Duodenal mucosa (tissue), 2 donors: ENCODE measurements at regions not wholly inside any gene's neighbourhood (a gene's known extent, or its start where the extent isn't known, plus 50 kb on each side); places are given as distances from the start of the nearest gene placed in this dataset.

Experiments used
- H3K27ac ChIP-seq: one replicate; pipeline ENCODE4 v1.7.0; 2013; ENCODE audit warnings: low read depth, low read length
- H3K27me3 ChIP-seq, 2 donors: one replicate each; pipeline ENCODE4 v1.7.0; 2013; ENCODE audit warnings: low read length in 2 of 2, control low read depth in 1 of 2; ENCODE audit not compliant: insufficient read depth in 2 of 2, control insufficient read depth in 1 of 2
- H3K36me3 ChIP-seq, 2 donors: one replicate each; pipeline ENCODE4 v1.7.0; 2013; ENCODE audit warnings: low read length in 2 of 2, control low read depth in 1 of 2; ENCODE audit not compliant: insufficient read depth in 2 of 2, control insufficient read depth in 1 of 2
- H3K4me1 ChIP-seq, 2 donors: one replicate each; pipeline ENCODE4 v1.7.0; 2013; ENCODE audit warnings: low read length in 2 of 2, control low read depth in 1 of 2; ENCODE audit not compliant: insufficient read depth in 2 of 2, control insufficient read depth in 1 of 2
- H3K4me3 ChIP-seq, 2 donors: one replicate each; pipeline ENCODE4 v1.7.0; 2013; ENCODE audit warnings: low read length in 2 of 2, low read depth in 1 of 2
- H3K9ac ChIP-seq, 2 donors: one replicate each; pipeline ENCODE4 v1.7.0; 2013; ENCODE audit warnings: low read length in 2 of 2, low read depth in 1 of 2
- H3K9me3 ChIP-seq, 2 donors: one replicate each; pipeline ENCODE4 v1.7.0; 2013; ENCODE audit warnings: low read length in 2 of 2, control low read depth in 1 of 2; ENCODE audit not compliant: control insufficient read depth in 1 of 2

- peaks cover 0 to 5% of the 10 kb centered on the region in 2 donors for H3K9me3 ChIP-seq
- H3K4me3 ChIP-seq, result no peak overlapping the region
- no peaks in the 10 kb centered on the region for H3K4me1 ChIP-seq
- no peak overlapping the region for H3K9ac ChIP-seq
- H3K36me3 ChIP-seq, result no peaks in the 10 kb centered on the region
- H3K27ac ChIP-seq, result no peak overlapping the region
- no peaks in the 10 kb centered on the region for H3K27me3 ChIP-seq
Observed at GRCh38 chr3:28905798-28906197, 375.1 kb upstream of the RBMS3 start.

- Histone ChIP-seq H3K4me3 (no peak overlapping the region), H3K9ac (no peak overlapping the region), H3K9me3 (peaks cover 0 to 5% of the 10 kb centered on the region in 2 donors), H3K36me3 (no peaks in the 10 kb centered on the region), H3K27me3 (no peaks in the 10 kb centered on the region), H3K27ac (no peak overlapping the region), H3K4me1 (no peaks in the 10 kb centered on the region)
Observed at GRCh38 chr3:28906561-28907310, 374.1 kb upstream of the RBMS3 start.

GRCh38 chr3:28907616-28908015 is 373.3 kb upstream of the RBMS3 start:
- Histone ChIP-seq H3K9ac (no peak overlapping the region), H3K4me1 (no peaks in the 10 kb centered on the region), H3K4me3 (no peak overlapping the region), H3K9me3 (peaks cover 0 to 5% of the 10 kb centered on the region in 2 donors), H3K36me3 (no peaks in the 10 kb centered on the region), H3K27me3 (no peaks in the 10 kb centered on the region), H3K27ac (no peak overlapping the region)

- Histone ChIP-seq H3K27ac (no peak overlapping the region), H3K4me3 (no peak overlapping the region)
Observed at GRCh38 chr3:28912120-28912885, 368.6 kb upstream of the RBMS3 start.

GRCh38 chr3:28915741-28916500 is 364.9 kb upstream of the RBMS3 start:
- H3K36me3 ChIP-seq, result no peaks in the 10 kb centered on the region
- no peak overlapping the region for H3K9ac ChIP-seq
- no peaks in the 10 kb centered on the region for H3K9me3 ChIP-seq
- no peaks in the 10 kb centered on the region for H3K27me3 ChIP-seq
- H3K4me3 ChIP-seq, result no peak overlapping the region
- no peaks in the 10 kb centered on the region for H3K4me1 ChIP-seq
- H3K27ac ChIP-seq, result no peak overlapping the region

More at GRCh38 chr3:28912120-28912885, 368.6 kb upstream of the RBMS3 start:
- no peaks in the 10 kb centered on the region for H3K4me1 ChIP-seq
- H3K36me3 ChIP-seq, result no peaks in the 10 kb centered on the region
- H3K27me3 ChIP-seq, result no peaks in the 10 kb centered on the region
- peaks cover 0 to 5% of the 10 kb centered on the region in 2 donors for H3K9me3 ChIP-seq
- no peak overlapping the region for H3K9ac ChIP-seq

- Histone ChIP-seq H3K9me3 (no peaks in the 10 kb centered on the region), H3K9ac (no peak overlapping the region), H3K27ac (no peak overlapping the region), H3K27me3 (no peaks in the 10 kb centered on the region), H3K4me3 (peak overlapping the region in 1 of 2 donors; percentile 1), H3K4me1 (no peaks in the 10 kb centered on the region), H3K36me3 (no peaks in the 10 kb centered on the region)
Observed at GRCh38 chr3:28916713-28917499, 364.0 kb upstream of the RBMS3 start.

GRCh38 chr3:28917895-28918475 is 362.9 kb upstream of the RBMS3 start:
- Histone ChIP-seq H3K4me3 (no peak overlapping the region), H3K27me3 (no peaks in the 10 kb centered on the region), H3K27ac (no peak overlapping the region), H3K9ac (no peak overlapping the region), H3K9me3 (no peaks in the 10 kb centered on the region), H3K36me3 (no peaks in the 10 kb centered on the region), H3K4me1 (no peaks in the 10 kb centered on the region)

- no peak overlapping the region for H3K9ac ChIP-seq
- H3K27ac ChIP-seq, result no peak overlapping the region
- H3K4me3 ChIP-seq, result no peak overlapping the region
- no peaks in the 10 kb centered on the region for H3K9me3 ChIP-seq
- H3K36me3 ChIP-seq, result no peaks in the 10 kb centered on the region
- H3K27me3 ChIP-seq, result no peaks in the 10 kb centered on the region
- no peaks in the 10 kb centered on the region for H3K4me1 ChIP-seq
Observed at GRCh38 chr3:28922376-28922775, 358.5 kb upstream of the RBMS3 start.

- no peak overlapping the region for H3K4me3 ChIP-seq
- no peaks in the 10 kb centered on the region for H3K9me3 ChIP-seq
- no peak overlapping the region for H3K9ac ChIP-seq
- H3K27me3 ChIP-seq, result no peaks in the 10 kb centered on the region
- no peaks in the 10 kb centered on the region for H3K4me1 ChIP-seq
- H3K27ac ChIP-seq, result no peak overlapping the region
- H3K36me3 ChIP-seq, result no peaks in the 10 kb centered on the region
Observed at GRCh38 chr3:28923994-28924393, 356.9 kb upstream of the RBMS3 start.
